ENCODE measurements at regions not wholly inside any gene's neighbourhood (a gene's known extent, or its start where the extent isn't known, plus 50 kb on each side); places are given as distances from the start of the nearest gene placed in this dataset.

DNA sequence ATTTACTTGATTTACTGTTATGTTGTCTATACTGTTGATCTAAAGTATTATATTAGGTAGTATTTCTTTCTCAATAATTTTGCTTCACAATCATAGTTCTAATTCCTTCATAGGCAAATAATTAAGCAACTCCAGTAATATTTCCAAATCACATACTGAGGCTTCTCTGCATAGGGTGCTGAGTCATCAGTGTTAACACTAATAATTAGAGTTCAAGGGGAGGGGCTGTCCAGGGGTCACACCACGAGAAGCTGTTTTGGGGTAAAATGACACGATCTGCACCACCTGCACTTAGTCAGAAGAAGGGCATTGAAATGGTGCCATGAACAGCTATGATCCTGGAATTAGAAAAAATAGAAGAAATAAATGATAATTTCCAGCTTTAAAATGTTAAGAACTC, 1230.9 kb upstream of the SLC10A2 start:
- H3K4me1 ChIP-seq (ENCODE audit: insufficient read depth, low read length, poor library complexity, severe bottlenecking) = no peaks in the 10 kb centered on the region
- H3K4me2 ChIP-seq (ENCODE audit: low read length) = no peak overlapping the region
- POLR2A ChIA-PET = no interaction called here
- H2AFZ ChIP-seq (ENCODE audit: low read length) = no peak overlapping the region
- BruUV-seq (replicated peaks) = no TSS peak
- no peaks in the 10 kb centered on the region for H4K20me1 ChIP-seq (ENCODE audit: insufficient read depth, low read length)
- CTCF ChIA-PET (ENCODE audit: unreplicated experiment) = no interaction called here
- intact Hi-C loops (cut with micrococcal nuclease; ENCODE audit: unreplicated experiment) = no loop called here
- no peaks in the 10 kb centered on the region for H3K79me2 ChIP-seq (ENCODE audit: insufficient read depth, low read depth, low read length)
- H3K9me3 ChIP-seq (ENCODE audit: low read length) = no peaks in the 10 kb centered on the region
- no peak for TF ChIP-seq EZH2phosphoT487 (IDR thresholded peaks at IDR 0.05; ENCODE audit: borderline replicate concordance, low read depth, low read length)
- TF ChIP-seq, protein P1, sequence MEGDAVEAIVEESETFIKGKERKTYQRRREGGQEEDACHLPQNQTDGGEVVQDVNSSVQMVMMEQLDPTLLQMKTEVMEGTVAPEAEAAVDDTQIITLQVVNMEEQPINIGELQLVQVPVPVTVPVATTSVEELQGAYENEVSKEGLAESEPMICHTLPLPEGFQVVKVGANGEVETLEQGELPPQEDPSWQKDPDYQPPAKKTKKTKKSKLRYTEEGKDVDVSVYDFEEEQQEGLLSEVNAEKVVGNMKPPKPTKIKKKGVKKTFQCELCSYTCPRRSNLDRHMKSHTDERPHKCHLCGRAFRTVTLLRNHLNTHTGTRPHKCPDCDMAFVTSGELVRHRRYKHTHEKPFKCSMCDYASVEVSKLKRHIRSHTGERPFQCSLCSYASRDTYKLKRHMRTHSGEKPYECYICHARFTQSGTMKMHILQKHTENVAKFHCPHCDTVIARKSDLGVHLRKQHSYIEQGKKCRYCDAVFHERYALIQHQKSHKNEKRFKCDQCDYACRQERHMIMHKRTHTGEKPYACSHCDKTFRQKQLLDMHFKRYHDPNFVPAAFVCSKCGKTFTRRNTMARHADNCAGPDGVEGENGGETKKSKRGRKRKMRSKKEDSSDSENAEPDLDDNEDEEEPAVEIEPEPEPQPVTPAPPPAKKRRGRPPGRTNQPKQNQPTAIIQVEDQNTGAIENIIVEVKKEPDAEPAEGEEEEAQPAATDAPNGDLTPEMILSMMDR (conservative IDR thresholded peaks at IDR 0.05; ENCODE audit: low read length) = no peak
- H3K4me3 ChIP-seq (ENCODE audit: low read depth, low read length, poor library complexity, severe bottlenecking) = no peak overlapping the region
- H3K9me2 ChIP-seq (ENCODE audit: insufficient read depth, low read length) = no peaks in the 10 kb centered on the region
- no peak for DNase-seq (ENCODE audit: low spot score)
- no peak overlapping the region for H3K27ac ChIP-seq (ENCODE audit: low read depth, low read length, poor library complexity, severe bottlenecking)
- H3K36me3 ChIP-seq (ENCODE audit: insufficient read depth, low read length) = no peaks in the 10 kb centered on the region

DNA sequence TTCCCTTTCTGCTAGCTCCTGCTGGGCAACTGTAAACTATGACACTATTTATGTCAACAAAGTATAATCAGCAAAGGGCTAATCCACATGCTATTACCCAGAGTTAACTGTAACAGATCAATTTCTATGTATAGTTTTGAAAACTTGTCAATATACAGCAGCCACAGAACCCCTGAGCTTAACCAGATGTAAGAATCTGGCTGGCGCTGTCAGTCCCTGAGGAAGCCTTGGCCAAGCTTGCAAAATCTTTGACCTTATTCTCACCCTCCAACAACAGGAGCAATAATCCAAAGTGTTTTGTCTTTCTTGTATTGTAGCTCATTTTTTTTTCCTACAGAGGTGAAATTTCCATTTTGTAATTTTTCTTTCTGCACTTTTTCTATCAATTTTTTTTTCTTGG, 1230.1 kb upstream of the SLC10A2 start:
- H3K36me3 ChIP-seq (ENCODE audit: insufficient read depth, low read length) = no peaks in the 10 kb centered on the region
- no peak overlapping the region for H3K27ac ChIP-seq (ENCODE audit: low read depth, low read length, poor library complexity, severe bottlenecking)
- no peaks in the 10 kb centered on the region for H3K79me2 ChIP-seq (ENCODE audit: insufficient read depth, low read depth, low read length)
- TF ChIP-seq, protein P1 (conservative IDR thresholded peaks at IDR 0.05; ENCODE audit: low read length) = no peak
- no peak for TF ChIP-seq EZH2phosphoT487 (IDR thresholded peaks at IDR 0.05; ENCODE audit: borderline replicate concordance, low read depth, low read length)
- POLR2A ChIA-PET = no interaction called here
- no peaks in the 10 kb centered on the region for H4K20me1 ChIP-seq (ENCODE audit: insufficient read depth, low read length)
- no peak overlapping the region for H2AFZ ChIP-seq (ENCODE audit: low read length)
- no peaks in the 10 kb centered on the region for H3K9me2 ChIP-seq (ENCODE audit: insufficient read depth, low read length)
- H3K4me1 ChIP-seq (ENCODE audit: insufficient read depth, low read length, poor library complexity, severe bottlenecking) = no peaks in the 10 kb centered on the region
- no peak for DNase-seq (ENCODE audit: low spot score)
- no peaks in the 10 kb centered on the region for H3K9me3 ChIP-seq (ENCODE audit: low read length)
- no TSS peak for BruUV-seq (replicated peaks)
- CTCF ChIA-PET (ENCODE audit: unreplicated experiment) = no interaction called here
- intact Hi-C loops (cut with micrococcal nuclease; ENCODE audit: unreplicated experiment) = no loop called here
- H3K4me3 ChIP-seq (ENCODE audit: low read depth, low read length, poor library complexity, severe bottlenecking) = no peak overlapping the region
- no peak overlapping the region for H3K4me2 ChIP-seq (ENCODE audit: low read length)

DNA sequence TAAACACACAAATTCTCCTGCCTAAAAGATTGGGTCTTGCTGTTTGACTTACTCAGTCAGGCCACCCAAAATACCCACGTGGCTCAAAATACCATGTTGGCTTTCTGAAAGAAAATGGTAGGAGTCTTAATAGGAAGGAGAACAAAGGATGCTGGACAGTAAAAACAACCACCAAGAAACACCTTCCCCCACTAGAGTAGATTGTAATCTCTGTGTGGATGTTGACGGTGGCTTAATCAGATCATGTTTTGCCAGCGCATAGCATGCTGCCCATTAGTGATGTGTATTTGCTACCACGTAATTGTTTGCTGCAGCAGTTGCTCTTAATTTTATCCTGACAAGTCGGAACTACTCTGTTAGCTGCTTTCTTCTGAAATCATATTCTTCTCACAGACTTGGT, 1229.3 kb upstream of the SLC10A2 start:
- BruUV-seq (replicated peaks) = no TSS peak
- Histone ChIP-seq H3K9me2 (ENCODE audit: insufficient read depth, low read length) (no peaks in the 10 kb centered on the region), H2AFZ (ENCODE audit: low read length) (no peak overlapping the region), H3K79me2 (ENCODE audit: insufficient read depth, low read depth, low read length) (no peaks in the 10 kb centered on the region), H3K4me3 (ENCODE audit: low read depth, low read length, poor library complexity, severe bottlenecking) (no peak overlapping the region), H3K36me3 (ENCODE audit: insufficient read depth, low read length) (no peaks in the 10 kb centered on the region), H3K27ac (ENCODE audit: low read depth, low read length, poor library complexity, severe bottlenecking) (no peak overlapping the region), H3K4me2 (ENCODE audit: low read length) (no peak overlapping the region), H4K20me1 (ENCODE audit: insufficient read depth, low read length) (no peaks in the 10 kb centered on the region), H3K9me3 (ENCODE audit: low read length) (no peaks in the 10 kb centered on the region), H3K4me1 (ENCODE audit: insufficient read depth, low read length, poor library complexity, severe bottlenecking) (no peaks in the 10 kb centered on the region)
- ChIA-PET POLR2A (interaction anchor here (0.6 kb wide), 1 partner anchor 883 kb away, joined by 3 read pairs; no protein-coding TSS in a partner anchor), CTCF (ENCODE audit: unreplicated experiment) (no interaction called here)
- intact Hi-C loops (cut with micrococcal nuclease; ENCODE audit: unreplicated experiment) = no loop called here
- no peak for DNase-seq (ENCODE audit: low spot score)
- TF ChIP-seq, protein P1 (conservative IDR thresholded peaks at IDR 0.05; ENCODE audit: low read length) = no peak

Measured in OCI-LY7 (cell line).